Esophagus squamous epithelium (tissue), 4 donors: ENCODE measurements at regions not wholly inside any gene's neighbourhood (a gene's known extent, or its start where the extent isn't known, plus 50 kb on each side); places are given as distances from the start of the nearest gene placed in this dataset.

Experiments
- POLR2A ChIP-seq, 4 donors: fragments of 450-650 bp; IDR thresholded peaks; one replicate each; pipeline ENCODE4 v1.6.1; 2017; ENCODE audit warnings: antibody characterized with exemption in 4 of 4, mild to moderate bottlenecking in 4 of 4, moderate library complexity in 3 of 4
- TF ChIP-seq, protein P1 (sequence below), 6 experiments: fragments of 450-650 bp in 4 of 6; fragments of 200-600 bp in 2 of 6; sonication (generic) in 2 of 6; IDR thresholded peaks; one replicate each; pipeline ENCODE4 v1.5.1; 2016 to 2019; ENCODE audit warnings: antibody characterized with exemption in 6 of 6, mild to moderate bottlenecking in 4 of 6, moderate library complexity in 4 of 6

DNA sequence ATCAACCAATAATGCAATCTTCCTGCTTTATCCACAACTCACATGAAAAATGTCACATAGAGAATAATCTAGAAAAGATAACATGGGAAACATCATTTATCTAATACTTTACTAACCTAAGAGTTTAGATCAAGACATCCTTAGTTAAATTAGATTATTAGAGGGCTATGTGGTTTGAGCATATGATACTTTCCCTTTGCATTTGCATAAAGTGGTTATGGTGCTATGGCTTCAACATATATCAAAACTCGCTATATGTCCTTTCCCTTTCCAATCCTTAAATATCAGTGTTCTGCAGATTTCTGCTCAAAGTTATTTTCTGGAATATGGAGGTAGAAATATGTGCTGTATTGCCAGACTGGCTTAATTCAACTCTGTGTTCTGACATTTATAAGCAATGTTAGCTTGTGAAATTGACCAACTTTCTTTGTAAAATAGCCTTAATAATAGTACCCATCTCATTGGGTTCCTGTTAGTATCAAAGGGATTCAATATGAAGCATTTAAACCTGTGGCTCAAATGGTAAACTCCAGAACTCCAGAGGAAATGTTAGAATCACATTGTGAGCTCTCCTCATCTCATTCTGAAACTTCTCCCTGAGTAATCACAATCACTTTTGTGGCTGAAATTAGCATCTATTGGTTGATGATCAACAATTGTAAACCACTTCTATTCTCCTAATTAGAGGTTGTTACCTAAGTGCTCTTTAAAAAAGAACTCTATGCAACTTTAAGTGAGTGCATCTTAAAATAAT is 1089.9 kb upstream of the SLC39A10 start:
- TF ChIP-seq, protein P1, sequence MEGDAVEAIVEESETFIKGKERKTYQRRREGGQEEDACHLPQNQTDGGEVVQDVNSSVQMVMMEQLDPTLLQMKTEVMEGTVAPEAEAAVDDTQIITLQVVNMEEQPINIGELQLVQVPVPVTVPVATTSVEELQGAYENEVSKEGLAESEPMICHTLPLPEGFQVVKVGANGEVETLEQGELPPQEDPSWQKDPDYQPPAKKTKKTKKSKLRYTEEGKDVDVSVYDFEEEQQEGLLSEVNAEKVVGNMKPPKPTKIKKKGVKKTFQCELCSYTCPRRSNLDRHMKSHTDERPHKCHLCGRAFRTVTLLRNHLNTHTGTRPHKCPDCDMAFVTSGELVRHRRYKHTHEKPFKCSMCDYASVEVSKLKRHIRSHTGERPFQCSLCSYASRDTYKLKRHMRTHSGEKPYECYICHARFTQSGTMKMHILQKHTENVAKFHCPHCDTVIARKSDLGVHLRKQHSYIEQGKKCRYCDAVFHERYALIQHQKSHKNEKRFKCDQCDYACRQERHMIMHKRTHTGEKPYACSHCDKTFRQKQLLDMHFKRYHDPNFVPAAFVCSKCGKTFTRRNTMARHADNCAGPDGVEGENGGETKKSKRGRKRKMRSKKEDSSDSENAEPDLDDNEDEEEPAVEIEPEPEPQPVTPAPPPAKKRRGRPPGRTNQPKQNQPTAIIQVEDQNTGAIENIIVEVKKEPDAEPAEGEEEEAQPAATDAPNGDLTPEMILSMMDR (IDR thresholded peaks at IDR 0.05) = no peak
- TF ChIP-seq POLR2A (IDR thresholded peaks at IDR 0.05) = no peak
